ENCODE measurements at regions not wholly inside any gene's neighbourhood (a gene's known extent, or its start where the extent isn't known, plus 50 kb on each side); places are given as distances from the start of the nearest gene placed in this dataset.

GRCh38 chr4:4781936-4782707 is 77.3 kb upstream of the MSX1 start:
- TF ChIP-seq ZFX (IDR thresholded peaks at IDR 0.05; ENCODE audit: borderline replicate concordance) (no peak), CTCF (IDR thresholded peaks at IDR 0.05) (no peak)
- no peak overlapping the region for H3K27ac ChIP-seq

- no peak overlapping the region for H3K27ac ChIP-seq
- TF ChIP-seq CTCF (IDR thresholded peaks at IDR 0.05) (no peak), ZFX (IDR thresholded peaks at IDR 0.05; ENCODE audit: borderline replicate concordance) (no peak)
Observed at GRCh38 chr4:4780729-4781244, 78.7 kb upstream of the MSX1 start.

- TF ChIP-seq CTCF (IDR thresholded peaks at IDR 0.05) (no peak), ZFX (IDR thresholded peaks at IDR 0.05; ENCODE audit: borderline replicate concordance) (no peak)
- no peak overlapping the region for H3K27ac ChIP-seq
Observed at GRCh38 chr4:4779486-4779885, 80.0 kb upstream of the MSX1 start.

GRCh38 chr4:4779054-4779453 is 80.4 kb upstream of the MSX1 start:
- H3K27ac ChIP-seq, result no peak overlapping the region
- TF ChIP-seq CTCF (IDR thresholded peaks at IDR 0.05) (no peak), ZFX (IDR thresholded peaks at IDR 0.05; ENCODE audit: borderline replicate concordance) (no peak)

- TF ChIP-seq ZFX (IDR thresholded peaks at IDR 0.05; ENCODE audit: borderline replicate concordance) (no peak), CTCF (IDR thresholded peaks at IDR 0.05) (no peak)
- H3K27ac ChIP-seq, result no peak overlapping the region
Observed at GRCh38 chr4:4778554-4778953, 80.9 kb upstream of the MSX1 start.

GRCh38 chr4:4776934-4777333 is 82.5 kb upstream of the MSX1 start:
- no peak for TF ChIP-seq CTCF (IDR thresholded peaks at IDR 0.05)
- no peak for TF ChIP-seq ZFX (IDR thresholded peaks at IDR 0.05; ENCODE audit: borderline replicate concordance)
- no peak overlapping the region for H3K27ac ChIP-seq

GRCh38 chr4:4776335-4776734 is 83.1 kb upstream of the MSX1 start:
- TF ChIP-seq ZFX (IDR thresholded peaks at IDR 0.05; ENCODE audit: borderline replicate concordance), result no peak
- TF ChIP-seq CTCF (IDR thresholded peaks at IDR 0.05), result no peak

More at GRCh38 chr4:4776335-4776734, 83.1 kb upstream of the MSX1 start:
- no peak overlapping the region for H3K27ac ChIP-seq
